Chondrocyte (in vitro differentiated cells): ENCODE measurements at regions not wholly inside any gene's neighbourhood (a gene's known extent, or its start where the extent isn't known, plus 50 kb on each side); places are given as distances from the start of the nearest gene placed in this dataset.

Experiments
- DNase-seq: peaks from one replicate; pipeline ENCODE4 v3.0.0; 2021; ENCODE audit warnings: mixed read lengths, low spot score
- H3K27ac Mint-ChIP-seq: one replicate; pipeline ENCODE4 v1.8.0; 2021; ENCODE audit warnings: mild to moderate bottlenecking, moderate library complexity, mixed read lengths; ENCODE audit not compliant: unreplicated experiment
- H3K27me3 Mint-ChIP-seq: 2 replicates; pipeline ENCODE4 v1.8.0; 2021; ENCODE audit warnings: low read depth, mixed read lengths
- H3K36me3 Mint-ChIP-seq: 2 replicates; pipeline ENCODE4 v1.8.0; 2021; ENCODE audit warnings: low read depth, mixed read lengths
- H3K4me1 Mint-ChIP-seq: 2 replicates; pipeline ENCODE4 v1.8.0; 2021; ENCODE audit warnings: low read depth, mild to moderate bottlenecking, mixed read lengths
- H3K4me3 Mint-ChIP-seq: one replicate; pipeline ENCODE4 v1.8.0; 2021; ENCODE audit warnings: mild to moderate bottlenecking, moderate library complexity, mixed read lengths; ENCODE audit not compliant: unreplicated experiment
- H3K9me3 Mint-ChIP-seq: 2 replicates; pipeline ENCODE4 v1.8.0; 2021; ENCODE audit warnings: low read depth, mixed read lengths
- CTCF ChIP-seq: fragments of 200-600 bp; sonication (generic); IDR thresholded peaks from 2 replicates; pipeline ENCODE4 v1.5.0; 2021; ENCODE audit warnings: antibody characterized with exemption, mild to moderate bottlenecking, moderate library complexity

GRCh38 chr5:35363387-35363965 is 133.2 kb upstream of the PRLR start:
- H3K36me3 Mint-ChIP-seq: peaks cover 2% of the 10 kb centered on the region
- no peak for TF ChIP-seq CTCF
- H3K4me3 Mint-ChIP-seq: no peak overlapping the region
- no peak for DNase-seq
- no peaks in the 10 kb centered on the region for H3K9me3 Mint-ChIP-seq
- H3K27ac Mint-ChIP-seq: no peak overlapping the region
- no peaks in the 10 kb centered on the region for H3K4me1 Mint-ChIP-seq
- H3K27me3 Mint-ChIP-seq: peaks cover 15% of the 10 kb centered on the region

GRCh38 chr5:35362772-35363171 is 132.5 kb upstream of the PRLR start:
- TF ChIP-seq CTCF: no peak
- Mint-ChIP-seq H3K4me3 (no peak overlapping the region), H3K4me1 (no peaks in the 10 kb centered on the region)

GRCh38 chr5:35360671-35361070 is 130.4 kb upstream of the PRLR start:
- Mint-ChIP-seq H3K9me3 (no peaks in the 10 kb centered on the region), H3K36me3 (peaks cover 2% of the 10 kb centered on the region), H3K4me1 (no peaks in the 10 kb centered on the region), H3K4me3 (no peak overlapping the region), H3K27ac (no peak overlapping the region), H3K27me3 (peaks cover 15% of the 10 kb centered on the region)
- no peak for TF ChIP-seq CTCF
- DNase-seq: no peak

More at GRCh38 chr5:35362772-35363171, 132.5 kb upstream of the PRLR start:
- no peak for DNase-seq
- Mint-ChIP-seq H3K36me3 (peaks cover 2% of the 10 kb centered on the region), H3K27ac (no peak overlapping the region), H3K9me3 (no peaks in the 10 kb centered on the region), H3K27me3 (peaks cover 15% of the 10 kb centered on the region)

GRCh38 chr5:35359859-35360258 is 129.6 kb upstream of the PRLR start:
- no peak for DNase-seq
- H3K27ac Mint-ChIP-seq: no peak overlapping the region

GRCh38 chr5:35357973-35358372 is 127.7 kb upstream of the PRLR start:
- no peak for TF ChIP-seq CTCF
- Mint-ChIP-seq H3K27me3 (peaks cover 13% of the 10 kb centered on the region), H3K4me1 (no peaks in the 10 kb centered on the region), H3K27ac (no peak overlapping the region), H3K9me3 (peaks cover 2% of the 10 kb centered on the region), H3K4me3 (no peak overlapping the region), H3K36me3 (peaks cover 2% of the 10 kb centered on the region)
- DNase-seq: no peak

More at GRCh38 chr5:35359859-35360258, 129.6 kb upstream of the PRLR start:
- Mint-ChIP-seq H3K27me3 (peaks cover 15% of the 10 kb centered on the region), H3K4me3 (no peak overlapping the region), H3K4me1 (no peaks in the 10 kb centered on the region), H3K36me3 (peaks cover 2% of the 10 kb centered on the region), H3K9me3 (no peaks in the 10 kb centered on the region)
- TF ChIP-seq CTCF: no peak
